Spleen (tissue), 11 donors: ENCODE measurements at regions not wholly inside any gene's neighbourhood (a gene's known extent, or its start where the extent isn't known, plus 50 kb on each side); places are given as distances from the start of the nearest gene placed in this dataset.

Experiments
- DNase-seq: peaks from one replicate; pipeline ENCODE4 v3.0.0-alpha.2; 2020
- H3K27ac ChIP-seq, 8 donors: fragments of 200-600 bp; sonication (generic) in 7 of 8; 1 replicate in 4 of 8; 2 replicates in 4 of 8; pipeline versions ENCODE4 v1.5.0 to v1.8.0; 2016 to 2021; ENCODE audit warnings: inconsistent platforms in 4 of 8, mild to moderate bottlenecking in 4 of 8, moderate library complexity in 1 of 8
- H3K27me3 ChIP-seq, 7 donors: fragments of 200-600 bp; sonication (generic) in 6 of 7; replicated peaks in 1 of 7; 1 replicate in 4 of 7; 2 replicates in 3 of 7; pipeline versions ENCODE4 v1.5.0 to v1.8.0; 2016 to 2021; ENCODE audit warnings: inconsistent platforms in 3 of 7, mild to moderate bottlenecking in 1 of 7
- H3K36me3 ChIP-seq, 6 donors: fragments of 200-600 bp; sonication (generic) in 5 of 6; 1 replicate in 4 of 6; 2 replicates in 2 of 6; pipeline versions ENCODE4 v1.5.0 to v1.8.0; 2016 to 2021; ENCODE audit warnings: inconsistent platforms in 2 of 6
- H3K4me1 ChIP-seq, 6 donors: fragments of 200-600 bp; sonication (generic) in 5 of 6; 1 replicate in 3 of 6; 2 replicates in 3 of 6; pipeline versions ENCODE4 v1.5.0 to v1.8.0; 2016 to 2021; ENCODE audit warnings: inconsistent platforms in 3 of 6
- H3K4me3 ChIP-seq, 8 donors: fragments of 200-600 bp; sonication (generic) in 7 of 8; 1 replicate in 4 of 8; 2 replicates in 4 of 8; pipeline versions ENCODE4 v1.5.0 to v1.8.0; 2016 to 2021; ENCODE audit warnings: inconsistent platforms in 4 of 8, mild to moderate bottlenecking in 4 of 8, moderate library complexity in 2 of 8
- H3K9me3 ChIP-seq, 8 donors: fragments of 200-600 bp; sonication (generic) in 7 of 8; 1 replicate in 4 of 8; 2 replicates in 4 of 8; pipeline versions ENCODE4 v1.5.0 to v1.8.0; 2016 to 2021; ENCODE audit warnings: inconsistent platforms in 4 of 8
- CTCF ChIP-seq, 11 experiments: fragments of 200-600 bp in 7 of 11; fragments of 450-650 bp in 4 of 11; sonication (generic) in 4 of 11; IDR thresholded peaks in 8 of 11; conservative IDR thresholded peaks in 3 of 11; 1 replicate in 7 of 11; 2 replicates in 4 of 11; pipeline versions ENCODE4 v1.4.0 to v1.8.0; 2016 to 2021; ENCODE audit warnings: antibody characterized with exemption in 11 of 11, inconsistent platforms in 4 of 11, mild to moderate bottlenecking in 1 of 11
- POLR2A ChIP-seq, 3 donors: fragments of 450-650 bp; IDR thresholded peaks; one replicate each; pipeline ENCODE4 v1.5.1; 2017; ENCODE audit warnings: antibody characterized with exemption in 3 of 3, mild to moderate bottlenecking in 1 of 3
- POLR2AphosphoS5 ChIP-seq, 3 donors: sonication (generic); formaldehyde crosslinking; IDR thresholded peaks; one replicate each; pipeline ENCODE4 v1.5.1; 2017; ENCODE audit warnings: antibody characterized with exemption in 3 of 3
- WGBS, 5 donors: extraction: QIAGEN DNeasy Blood & Tissue Kit in 3 of 5; methylation state at CpG; one replicate each; pipeline versions ENCODE4 v1.1.5 to v1.1.7; 2013 to 2018; 5-methylcytosine and 5-hydroxymethylcytosine counted together
- intact Hi-C: fragments of 100-400 bp; cut with DNase I; formaldehyde crosslinking; loops from one replicate; pipeline ENCODE4 v1.15.0; 2023; ENCODE audit warnings: low total_unique reads
- donor health status: healthy with polysubstance abuse.
- donor health status: DM: no; HTN: no; CAD: no; lungs with moderate emphysema.
- donor health status: DM: no; HTN: no; CAD: no.
- donor health status: Bipolar disorder and iron deficiency.
- donor health status: healthy.
- donor health status: DM: no; HTN: no; CAD: no.
- donor health status: DM: yes; HTN: yes; CAD: no.

GRCh38 chr9:25904701-25905100, 226.5 kb upstream of the TUSC1 start:
- no peak overlapping the region for H3K4me3 ChIP-seq
- no peaks in the 10 kb centered on the region for H3K27me3 ChIP-seq
- no peak overlapping the region for H3K27ac ChIP-seq
- H3K9me3 ChIP-seq, result peaks cover 0 to 6% (median 0%) of the 10 kb centered on the region in 8 donors
- intact Hi-C loops, result no loop called here
- WGBS, 5 donors, result 70 to 87% (median 83%) methylated on average over 1 of the region's 1 CpG
- H3K4me1 ChIP-seq, result no peaks in the 10 kb centered on the region
- no peak for DNase-seq
- no peaks in the 10 kb centered on the region for H3K36me3 ChIP-seq
- TF ChIP-seq POLR2A (IDR thresholded peaks at IDR 0.05), result no peak
- TF ChIP-seq CTCF (IDR thresholded peaks at IDR 0.05 in 8 of 11, conservative IDR thresholded peaks at IDR 0.05 in 3 of 11), result no peak
- no peak for TF ChIP-seq POLR2AphosphoS5 (IDR thresholded peaks at IDR 0.05)

- DNase-seq, result no peak
- TF ChIP-seq POLR2AphosphoS5 (IDR thresholded peaks at IDR 0.05) (no peak), CTCF (IDR thresholded peaks at IDR 0.05 in 8 of 11, conservative IDR thresholded peaks at IDR 0.05 in 3 of 11) (no peak), POLR2A (IDR thresholded peaks at IDR 0.05) (no peak)
- no peaks in the 10 kb centered on the region for H3K36me3 ChIP-seq
- no peak overlapping the region for H3K27ac ChIP-seq
- WGBS, 5 donors, result 69 to 95% (median 77%) methylated on average over 3 of the region's 3 CpGs
- intact Hi-C loops, result no loop called here
- peaks cover 0 to 36% (median 31%) of the 10 kb centered on the region in 8 donors for H3K9me3 ChIP-seq
- H3K27me3 ChIP-seq, result no peaks in the 10 kb centered on the region
- H3K4me3 ChIP-seq, result no peak overlapping the region
- no peaks in the 10 kb centered on the region for H3K4me1 ChIP-seq
Measured at GRCh38 chr9:25891527-25891926, 213.3 kb upstream of the TUSC1 start.

- Histone ChIP-seq H3K9me3 (peaks cover 0 to 24% (median 20%) of the 10 kb centered on the region in 8 donors), H3K4me3 (no peak overlapping the region), H3K27ac (no peak overlapping the region), H3K36me3 (no peaks in the 10 kb centered on the region), H3K4me1 (no peaks in the 10 kb centered on the region), H3K27me3 (no peaks in the 10 kb centered on the region)
- no peak for DNase-seq
- 64 to 84% (median 69%) methylated on average over 1 of the region's 1 CpG for WGBS, 5 donors
- intact Hi-C loops, result no loop called here
- TF ChIP-seq CTCF (IDR thresholded peaks at IDR 0.05 in 8 of 11, conservative IDR thresholded peaks at IDR 0.05 in 3 of 11) (no peak), POLR2A (IDR thresholded peaks at IDR 0.05) (no peak), POLR2AphosphoS5 (IDR thresholded peaks at IDR 0.05) (no peak)
Measured at GRCh38 chr9:25889661-25890060, 211.4 kb upstream of the TUSC1 start.

GRCh38 chr9:25876248-25876647, 198.0 kb upstream of the TUSC1 start:
- WGBS, 5 donors, result 72 to 95% (median 87%) methylated on average over 1 of the region's 1 CpG
- H3K27me3 ChIP-seq, result no peaks in the 10 kb centered on the region
- TF ChIP-seq POLR2A (IDR thresholded peaks at IDR 0.05) (no peak), POLR2AphosphoS5 (IDR thresholded peaks at IDR 0.05) (no peak), CTCF (IDR thresholded peaks at IDR 0.05 in 8 of 11, conservative IDR thresholded peaks at IDR 0.05 in 3 of 11) (no peak)
- intact Hi-C loops, result no loop called here
- DNase-seq, result no peak
- H3K36me3 ChIP-seq, result no peaks in the 10 kb centered on the region
- H3K27ac ChIP-seq, result no peak overlapping the region
- no peaks in the 10 kb centered on the region for H3K4me1 ChIP-seq
- H3K4me3 ChIP-seq, result no peak overlapping the region
- peaks cover 0 to 42% (median 13%) of the 10 kb centered on the region in 8 donors for H3K9me3 ChIP-seq
